Loucy (cell line): ENCODE measurements at regions not wholly inside any gene's neighbourhood (a gene's known extent, or its start where the extent isn't known, plus 50 kb on each side); places are given as distances from the start of the nearest gene placed in this dataset.

Experiments used
- CTCF ChIP-seq: fragments of 200-600 bp; sonication (generic); conservative IDR thresholded peaks from 2 replicates; pipeline ENCODE4 v1.5.1; 2014; ENCODE audit warnings: mild to moderate bottlenecking, antibody characterized with exemption, low read length
- EZH2phosphoT487 ChIP-seq: fragments of 200-600 bp; IDR thresholded peaks from 2 replicates; pipeline ENCODE4 v1.6.1; 2018; ENCODE audit warnings: antibody characterized with exemption, mild to moderate bottlenecking, moderate library complexity, borderline replicate concordance

GRCh38 chr3:105013657-105014056 lies 353.1 kb upstream of the ALCAM start:
- no peak for TF ChIP-seq CTCF
- TF ChIP-seq EZH2phosphoT487 = no peak
